Neural cell (in vitro differentiated cells): ENCODE measurements at regions not wholly inside any gene's neighbourhood (a gene's known extent, or its start where the extent isn't known, plus 50 kb on each side); places are given as distances from the start of the nearest gene placed in this dataset.

ENCODE experiments used
- H2AFZ ChIP-seq: fragments of 200-600, 300-800 bp; sonication (generic), shearing (Covaris generic); 2 replicates; pipeline ENCODE4 v1.6.0; 2014; ENCODE audit warnings: low read depth, mild to moderate bottlenecking, antibody characterized with exemption, low read length, moderate library complexity
- H3F3A ChIP-seq: fragments of 200-600 bp; shearing (Covaris generic); 2 replicates; pipeline ENCODE4 v1.6.1; 2016; ENCODE audit warnings: mild to moderate bottlenecking, moderate library complexity, mixed read lengths, antibody characterized with exemption, low read length; ENCODE audit not compliant: insufficient read depth, poor library complexity, severe bottlenecking
- H3K27ac ChIP-seq: fragments of 200-600, 300-800 bp; sonication (generic), shearing (Covaris generic); 2 replicates; pipeline ENCODE4 v1.5.1; 2014; ENCODE audit warnings: mild to moderate bottlenecking, low read length, moderate library complexity
- H3K27me3 ChIP-seq: fragments of 300-800, 200-600 bp; sonication (generic), shearing (Covaris generic); 2 replicates; pipeline ENCODE4 v1.6.0; 2014; ENCODE audit warnings: mild to moderate bottlenecking, low read depth, low read length, moderate library complexity; ENCODE audit not compliant: insufficient read depth
- H3K36me3 ChIP-seq: fragments of 300-800, 200-600 bp; sonication (generic), shearing (Covaris generic); 2 replicates; pipeline ENCODE4 v1.5.1; 2014; ENCODE audit warnings: mild to moderate bottlenecking, antibody characterized with exemption, low read length, moderate library complexity; ENCODE audit not compliant: insufficient read depth
- H3K4me2 ChIP-seq: fragments of 300-800, 200-600 bp; sonication (generic), shearing (Covaris generic); 2 replicates; pipeline ENCODE4 v1.6.0; 2014; ENCODE audit warnings: mild to moderate bottlenecking, low read length
- H3K4me3 ChIP-seq: fragments of 300-800, 200-600 bp; sonication (generic), shearing (Covaris generic); 2 replicates; pipeline ENCODE4 v1.5.1; 2014; ENCODE audit warnings: mild to moderate bottlenecking, low read length, moderate library complexity
- H3K79me2 ChIP-seq: fragments of 200-600 bp; shearing (Covaris generic); replicated peaks from 2 replicates; pipeline ENCODE4 v1.6.0; 2014; ENCODE audit warnings: mild to moderate bottlenecking, low read length, moderate library complexity; ENCODE audit not compliant: insufficient read depth
- H3K9ac ChIP-seq: fragments of 300-800, 200-600 bp; sonication (generic), shearing (Covaris generic); 2 replicates; pipeline ENCODE4 v1.6.1; 2016; ENCODE audit warnings: mild to moderate bottlenecking, low read length, mixed read lengths
- H3K9me2 ChIP-seq: fragments of 200-600 bp; shearing (Covaris generic); 2 replicates; pipeline ENCODE4 v1.6.1; 2016; ENCODE audit warnings: mild to moderate bottlenecking, low read length, mixed read lengths; ENCODE audit not compliant: insufficient read depth
- H3K9me3 ChIP-seq: fragments of 200-600, 300-800 bp; sonication (generic), shearing (Covaris generic); 2 replicates; pipeline ENCODE4 v1.6.1; 2016; ENCODE audit warnings: mild to moderate bottlenecking, mixed run types, low read length, moderate library complexity, mixed read lengths
- H4K20me1 ChIP-seq: fragments of 200-600 bp; shearing (Covaris generic); 2 replicates; pipeline ENCODE4 v1.6.1; 2016; ENCODE audit warnings: mild to moderate bottlenecking, mixed run types; ENCODE audit not compliant: insufficient read depth
- CTCF ChIP-seq: fragments of 450-650 bp; IDR thresholded peaks from 2 replicates; pipeline ENCODE4 v1.5.1; 2014; ENCODE audit warnings: antibody characterized with exemption, mild to moderate bottlenecking, moderate library complexity; ENCODE audit not compliant: poor library complexity, severe bottlenecking
- EP300 ChIP-seq: fragments of 450-650 bp; conservative IDR thresholded peaks from 2 replicates; pipeline ENCODE4 v1.6.1; 2014; ENCODE audit warnings: antibody characterized with exemption, mild to moderate bottlenecking, moderate library complexity; ENCODE audit not compliant: poor library complexity, severe bottlenecking
- EZH2 ChIP-seq: fragments of 200-600, 300-800 bp; shearing (Covaris generic), sonication (generic); IDR thresholded peaks from 2 replicates; pipeline ENCODE4 v1.6.1; 2014; ENCODE audit warnings: antibody characterized with exemption, low read length, borderline replicate concordance, mild to moderate bottlenecking; ENCODE audit not compliant: insufficient read depth, poor library complexity, severe bottlenecking
- MXI1 ChIP-seq: fragments of 450-650 bp; conservative IDR thresholded peaks from 2 replicates; pipeline ENCODE4 v1.6.1; 2014; ENCODE audit warnings: antibody characterized with exemption, mild to moderate bottlenecking; ENCODE audit not compliant: poor library complexity, severe bottlenecking
- POLR2AphosphoS5 ChIP-seq: IDR thresholded peaks from 2 replicates; pipeline ENCODE4 v1.6.1; 2012
- RAD21 ChIP-seq: fragments of 450-650 bp; conservative IDR thresholded peaks from 2 replicates; pipeline ENCODE4 v1.6.1; 2014; ENCODE audit warnings: antibody characterized with exemption, mild to moderate bottlenecking, moderate library complexity
- SMC3 ChIP-seq: fragments of 450-650 bp; conservative IDR thresholded peaks from 2 replicates; pipeline ENCODE4 v1.6.1; 2014; ENCODE audit warnings: antibody characterized with exemption, mild to moderate bottlenecking, moderate library complexity; ENCODE audit not compliant: poor library complexity
- TAF1 ChIP-seq: IDR thresholded peaks from 2 replicates; pipeline ENCODE4 v1.6.1; 2012; ENCODE audit warnings: low read depth
- TF ChIP-seq, protein P1 (sequence below): IDR thresholded peaks from 2 replicates; pipeline ENCODE4 v1.6.1; 2012; ENCODE audit warnings: borderline replicate concordance

DNA sequence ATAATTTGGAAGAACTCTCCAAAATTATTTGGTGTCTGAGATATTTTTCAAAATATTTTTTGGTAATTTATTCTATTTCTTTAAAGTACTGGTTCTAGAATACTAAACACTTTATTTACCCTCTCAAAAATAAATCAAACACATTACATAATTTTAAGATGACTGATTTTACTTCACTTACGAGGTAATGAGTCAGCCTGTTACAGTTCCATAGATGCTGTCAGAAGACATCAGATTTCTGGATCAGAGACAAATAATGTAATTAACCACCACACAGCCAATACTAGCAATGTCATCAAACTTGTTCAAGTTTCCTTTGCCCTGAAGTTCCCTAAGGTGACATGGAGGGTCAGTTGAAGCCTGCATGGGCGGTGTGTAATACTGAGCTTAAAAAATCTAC is 106.1 kb upstream of the CDH9 start:
- TF ChIP-seq EP300, result no peak
- no peak for TF ChIP-seq POLR2AphosphoS5
- no peak for TF ChIP-seq MXI1
- no peak for TF ChIP-seq RAD21
- TF ChIP-seq CTCF, result no peak
- TF ChIP-seq EZH2, result no peak
- no peak for TF ChIP-seq SMC3
- no peak for TF ChIP-seq TAF1
- TF ChIP-seq, protein P1, sequence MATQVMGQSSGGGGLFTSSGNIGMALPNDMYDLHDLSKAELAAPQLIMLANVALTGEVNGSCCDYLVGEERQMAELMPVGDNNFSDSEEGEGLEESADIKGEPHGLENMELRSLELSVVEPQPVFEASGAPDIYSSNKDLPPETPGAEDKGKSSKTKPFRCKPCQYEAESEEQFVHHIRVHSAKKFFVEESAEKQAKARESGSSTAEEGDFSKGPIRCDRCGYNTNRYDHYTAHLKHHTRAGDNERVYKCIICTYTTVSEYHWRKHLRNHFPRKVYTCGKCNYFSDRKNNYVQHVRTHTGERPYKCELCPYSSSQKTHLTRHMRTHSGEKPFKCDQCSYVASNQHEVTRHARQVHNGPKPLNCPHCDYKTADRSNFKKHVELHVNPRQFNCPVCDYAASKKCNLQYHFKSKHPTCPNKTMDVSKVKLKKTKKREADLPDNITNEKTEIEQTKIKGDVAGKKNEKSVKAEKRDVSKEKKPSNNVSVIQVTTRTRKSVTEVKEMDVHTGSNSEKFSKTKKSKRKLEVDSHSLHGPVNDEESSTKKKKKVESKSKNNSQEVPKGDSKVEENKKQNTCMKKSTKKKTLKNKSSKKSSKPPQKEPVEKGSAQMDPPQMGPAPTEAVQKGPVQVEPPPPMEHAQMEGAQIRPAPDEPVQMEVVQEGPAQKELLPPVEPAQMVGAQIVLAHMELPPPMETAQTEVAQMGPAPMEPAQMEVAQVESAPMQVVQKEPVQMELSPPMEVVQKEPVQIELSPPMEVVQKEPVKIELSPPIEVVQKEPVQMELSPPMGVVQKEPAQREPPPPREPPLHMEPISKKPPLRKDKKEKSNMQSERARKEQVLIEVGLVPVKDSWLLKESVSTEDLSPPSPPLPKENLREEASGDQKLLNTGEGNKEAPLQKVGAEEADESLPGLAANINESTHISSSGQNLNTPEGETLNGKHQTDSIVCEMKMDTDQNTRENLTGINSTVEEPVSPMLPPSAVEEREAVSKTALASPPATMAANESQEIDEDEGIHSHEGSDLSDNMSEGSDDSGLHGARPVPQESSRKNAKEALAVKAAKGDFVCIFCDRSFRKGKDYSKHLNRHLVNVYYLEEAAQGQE, result no peak
- no peak overlapping the region for H3K4me2 ChIP-seq
- no peaks in the 10 kb centered on the region for H3K27me3 ChIP-seq
- no peaks in the 10 kb centered on the region for H3K9me3 ChIP-seq
- H3K36me3 ChIP-seq, result no peaks in the 10 kb centered on the region
- H3K9ac ChIP-seq, result no peak overlapping the region
- no peaks in the 10 kb centered on the region for H3K9me2 ChIP-seq
- no peaks in the 10 kb centered on the region for H3K79me2 ChIP-seq
- H3F3A ChIP-seq, result no peaks in the 10 kb centered on the region
- no peaks in the 10 kb centered on the region for H4K20me1 ChIP-seq
- H3K4me3 ChIP-seq, result no peak overlapping the region
- H2AFZ ChIP-seq, result no peak overlapping the region
- H3K27ac ChIP-seq, result no peak overlapping the region

GRCh38 chr5:27140831-27141230 is 102.4 kb upstream of the CDH9 start:
- Histone ChIP-seq H3K27me3 (no peaks in the 10 kb centered on the region), H3F3A (no peaks in the 10 kb centered on the region), H3K27ac (no peak overlapping the region), H3K4me3 (no peak overlapping the region), H3K9me3 (no peaks in the 10 kb centered on the region), H3K36me3 (no peaks in the 10 kb centered on the region), H3K9ac (no peak overlapping the region), H3K4me2 (no peak overlapping the region), H4K20me1 (no peaks in the 10 kb centered on the region), H3K9me2 (no peaks in the 10 kb centered on the region), H2AFZ (no peak overlapping the region), H3K79me2 (no peaks in the 10 kb centered on the region)
- TF ChIP-seq TAF1 (no peak), MXI1 (no peak), SMC3 (no peak), CTCF (no peak), POLR2AphosphoS5 (no peak), EZH2 (no peak), EP300 (no peak), RAD21 (no peak)
- TF ChIP-seq, protein P1, result no peak
